Erythroblast (primary cell): ENCODE measurements at regions not wholly inside any gene's neighbourhood (a gene's known extent, or its start where the extent isn't known, plus 50 kb on each side); places are given as distances from the start of the nearest gene placed in this dataset.
"Not testable (repeated sequence)": the region's sequence is repeated elsewhere in the genome, so short reads cannot be mapped to it uniquely, and the experiment has no call there.

ENCODE experiments used
- GATA1 ChIP-seq: IDR thresholded peaks from 2 replicates; pipeline ENCODE4 v1.6.1; 2011; ENCODE audit warnings: low read depth, mild to moderate bottlenecking, control low read depth, low read length, moderate library complexity
- POLR2A ChIP-seq: IDR thresholded peaks from 2 replicates; pipeline ENCODE4 v1.6.1; 2011; ENCODE audit warnings: mild to moderate bottlenecking, low read length

GRCh38 chr3:191015960-191016359 lies 153.5 kb upstream of the GMNC start:
- not testable (repeated sequence) for TF ChIP-seq POLR2A, GATA1
